Endothelial cell (in vitro differentiated cells): ENCODE measurements at regions not wholly inside any gene's neighbourhood (a gene's known extent, or its start where the extent isn't known, plus 50 kb on each side); places are given as distances from the start of the nearest gene placed in this dataset.

Experiments
- DNase-seq: peaks from one replicate; pipeline ENCODE4 v3.0.0; 2021; ENCODE audit warnings: low spot score
- H3K27ac Mint-ChIP-seq: one replicate; pipeline ENCODE4 v1.8.0; 2021; ENCODE audit warnings: mixed read lengths, inconsistent platforms; ENCODE audit not compliant: unreplicated experiment
- H3K27me3 Mint-ChIP-seq: one replicate; pipeline ENCODE4 v1.8.0; 2021; ENCODE audit warnings: mild to moderate bottlenecking, moderate library complexity, mixed read lengths, inconsistent platforms; ENCODE audit not compliant: unreplicated experiment
- H3K36me3 Mint-ChIP-seq: one replicate; pipeline ENCODE4 v1.8.0; 2021; ENCODE audit warnings: mild to moderate bottlenecking, low read depth, mixed read lengths, inconsistent platforms; ENCODE audit not compliant: unreplicated experiment
- H3K4me1 Mint-ChIP-seq: one replicate; pipeline ENCODE4 v1.8.0; 2021; ENCODE audit warnings: mild to moderate bottlenecking, mixed read lengths, inconsistent platforms; ENCODE audit not compliant: unreplicated experiment
- H3K4me3 Mint-ChIP-seq: one replicate; pipeline ENCODE4 v1.8.0; 2021; ENCODE audit warnings: mild to moderate bottlenecking, mixed read lengths, inconsistent platforms; ENCODE audit not compliant: unreplicated experiment
- H3K9me3 Mint-ChIP-seq: one replicate; pipeline ENCODE4 v1.8.0; 2021; ENCODE audit warnings: mixed read lengths, inconsistent platforms; ENCODE audit not compliant: unreplicated experiment
- TF ChIP-seq, protein P1 (sequence below): fragments of 200-600 bp; sonication (generic); IDR thresholded peaks from one replicate; pipeline ENCODE4 v1.5.0; 2021; ENCODE audit warnings: antibody characterized with exemption; ENCODE audit not compliant: unreplicated experiment

DNA sequence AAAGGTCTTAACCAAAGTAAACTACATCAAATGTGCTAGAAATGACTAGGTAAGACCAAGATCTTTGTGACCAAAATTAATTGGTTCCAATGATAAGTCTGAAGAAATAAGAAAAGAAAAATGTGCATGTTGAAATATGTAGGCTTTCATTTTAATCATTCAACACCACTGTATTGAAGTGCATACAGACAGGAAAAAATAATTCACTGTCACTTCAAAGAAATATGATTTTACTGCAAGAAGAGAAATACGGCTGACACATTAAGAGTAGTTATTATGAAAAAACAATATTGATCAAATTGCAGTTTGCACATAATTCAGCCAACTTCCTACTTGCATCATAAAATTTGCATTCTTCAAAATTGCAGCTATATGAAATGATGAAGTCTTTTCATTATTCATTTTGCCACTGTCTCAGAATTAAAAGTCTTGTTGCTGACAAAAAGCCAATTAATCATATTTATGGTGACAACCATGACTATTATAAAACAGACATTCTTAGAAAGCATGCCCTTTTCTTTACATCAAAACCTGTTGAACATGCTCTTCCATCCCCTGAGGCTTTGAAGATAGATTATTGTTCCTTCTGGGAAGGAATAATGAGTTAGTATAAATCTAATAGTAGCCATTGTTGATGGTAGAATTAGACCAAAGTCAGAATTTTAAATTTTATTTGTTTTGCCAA, 405.9 kb upstream of the MAD2L1 start:
- no peak overlapping the region for H3K27ac Mint-ChIP-seq
- no peaks in the 10 kb centered on the region for H3K4me1 Mint-ChIP-seq
- H3K27me3 Mint-ChIP-seq: no peaks in the 10 kb centered on the region
- H3K36me3 Mint-ChIP-seq: no peaks in the 10 kb centered on the region
- DNase-seq: no peak
- TF ChIP-seq, protein P1, sequence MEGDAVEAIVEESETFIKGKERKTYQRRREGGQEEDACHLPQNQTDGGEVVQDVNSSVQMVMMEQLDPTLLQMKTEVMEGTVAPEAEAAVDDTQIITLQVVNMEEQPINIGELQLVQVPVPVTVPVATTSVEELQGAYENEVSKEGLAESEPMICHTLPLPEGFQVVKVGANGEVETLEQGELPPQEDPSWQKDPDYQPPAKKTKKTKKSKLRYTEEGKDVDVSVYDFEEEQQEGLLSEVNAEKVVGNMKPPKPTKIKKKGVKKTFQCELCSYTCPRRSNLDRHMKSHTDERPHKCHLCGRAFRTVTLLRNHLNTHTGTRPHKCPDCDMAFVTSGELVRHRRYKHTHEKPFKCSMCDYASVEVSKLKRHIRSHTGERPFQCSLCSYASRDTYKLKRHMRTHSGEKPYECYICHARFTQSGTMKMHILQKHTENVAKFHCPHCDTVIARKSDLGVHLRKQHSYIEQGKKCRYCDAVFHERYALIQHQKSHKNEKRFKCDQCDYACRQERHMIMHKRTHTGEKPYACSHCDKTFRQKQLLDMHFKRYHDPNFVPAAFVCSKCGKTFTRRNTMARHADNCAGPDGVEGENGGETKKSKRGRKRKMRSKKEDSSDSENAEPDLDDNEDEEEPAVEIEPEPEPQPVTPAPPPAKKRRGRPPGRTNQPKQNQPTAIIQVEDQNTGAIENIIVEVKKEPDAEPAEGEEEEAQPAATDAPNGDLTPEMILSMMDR: no peak
- no peaks in the 10 kb centered on the region for H3K9me3 Mint-ChIP-seq
- H3K4me3 Mint-ChIP-seq: no peak overlapping the region

DNA sequence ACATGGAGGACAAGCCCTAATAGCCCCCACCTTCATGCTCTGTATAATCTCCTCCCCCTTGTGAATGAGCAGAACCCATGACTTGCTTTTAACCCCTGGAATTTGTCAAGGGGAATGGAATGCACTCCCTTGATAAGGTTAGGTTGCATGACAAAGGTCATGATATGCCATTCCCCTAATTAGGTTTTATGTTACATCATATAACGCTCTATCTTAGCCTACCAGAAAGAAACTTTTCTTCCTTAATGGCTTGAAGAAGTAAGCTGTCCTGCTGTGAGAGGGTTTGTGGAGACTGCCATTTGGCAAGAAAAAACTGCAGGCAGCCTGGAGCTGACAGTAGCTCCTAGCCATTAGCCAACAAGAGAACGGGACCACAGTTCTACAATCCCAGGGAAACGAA, 399.8 kb upstream of the MAD2L1 start:
- Mint-ChIP-seq H3K9me3 (no peaks in the 10 kb centered on the region), H3K27me3 (peaks cover 1% of the 10 kb centered on the region), H3K4me3 (no peak overlapping the region), H3K36me3 (no peaks in the 10 kb centered on the region), H3K4me1 (no peaks in the 10 kb centered on the region), H3K27ac (no peak overlapping the region)
- TF ChIP-seq, protein P1: no peak
- no peak for DNase-seq

DNA sequence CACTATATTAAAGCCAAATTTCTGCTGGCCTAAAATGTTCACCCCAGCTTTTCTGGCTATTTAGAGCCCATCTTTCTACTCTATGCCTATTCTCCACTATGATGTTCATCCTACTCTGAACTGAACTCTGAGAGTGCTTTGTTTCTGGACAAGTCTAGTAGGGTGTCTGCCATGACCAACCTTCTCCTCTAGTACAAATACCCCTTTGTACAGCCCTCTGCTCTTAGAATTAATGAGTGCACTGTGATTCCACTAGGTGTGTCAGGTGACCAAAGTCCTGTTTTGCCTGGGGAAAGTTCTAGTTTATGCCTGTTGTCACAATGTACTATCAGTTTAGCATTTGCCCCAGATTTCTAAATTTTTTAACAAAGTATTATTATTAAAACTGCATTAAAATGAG, 388.1 kb upstream of the MAD2L1 start:
- Mint-ChIP-seq H3K36me3 (no peaks in the 10 kb centered on the region), H3K4me3 (no peak overlapping the region), H3K27ac (no peak overlapping the region), H3K9me3 (no peaks in the 10 kb centered on the region), H3K27me3 (no peaks in the 10 kb centered on the region), H3K4me1 (no peaks in the 10 kb centered on the region)
- no peak for DNase-seq
- TF ChIP-seq, protein P1: no peak

DNA sequence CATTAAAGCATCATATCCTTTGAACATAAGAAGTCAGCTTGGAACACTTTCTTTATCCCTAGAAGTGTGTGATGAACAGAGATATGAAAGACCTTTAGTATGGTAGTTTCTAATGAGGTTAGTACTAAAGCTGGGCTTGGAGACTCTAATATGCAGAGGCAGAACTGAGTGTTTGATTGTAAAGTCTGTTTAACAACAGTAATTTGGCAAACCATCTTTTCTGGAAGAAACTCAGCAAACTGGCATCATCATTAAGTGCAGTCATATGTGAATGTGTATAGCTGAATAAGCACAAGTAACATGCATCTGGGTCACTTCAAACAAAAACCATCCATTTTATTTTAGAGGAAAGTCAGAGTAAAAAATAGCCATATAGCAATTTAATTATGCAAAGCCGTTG, 385.9 kb upstream of the MAD2L1 start:
- no peak overlapping the region for H3K27ac Mint-ChIP-seq
- no peak overlapping the region for H3K4me3 Mint-ChIP-seq
- H3K9me3 Mint-ChIP-seq: no peaks in the 10 kb centered on the region
- H3K4me1 Mint-ChIP-seq: no peaks in the 10 kb centered on the region
- no peaks in the 10 kb centered on the region for H3K36me3 Mint-ChIP-seq
- H3K27me3 Mint-ChIP-seq: no peaks in the 10 kb centered on the region
- DNase-seq: no peak
- TF ChIP-seq, protein P1: no peak

DNA sequence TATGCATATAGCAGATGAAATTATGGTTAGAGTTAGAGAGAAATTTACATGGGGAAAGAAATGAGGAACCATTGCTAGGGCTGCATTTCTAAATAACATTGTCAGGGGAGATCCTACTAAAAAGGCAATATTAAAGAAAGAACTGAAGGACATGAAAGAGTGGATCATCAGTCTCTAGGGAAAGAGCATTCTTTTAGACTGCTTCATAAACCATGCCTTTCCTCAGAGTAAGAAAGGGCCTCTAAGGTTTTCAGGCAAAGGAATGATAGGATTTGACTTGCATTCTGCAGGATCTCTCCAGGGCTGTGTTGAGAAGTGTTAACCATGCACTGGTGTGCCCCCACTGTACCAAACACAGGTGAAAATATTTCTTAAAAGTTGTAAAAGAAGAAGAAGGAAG, 385.4 kb upstream of the MAD2L1 start:
- TF ChIP-seq, protein P1: no peak
- DNase-seq: no peak
- no peak overlapping the region for H3K4me3 Mint-ChIP-seq
- H3K27me3 Mint-ChIP-seq: no peaks in the 10 kb centered on the region
- no peaks in the 10 kb centered on the region for H3K9me3 Mint-ChIP-seq
- no peaks in the 10 kb centered on the region for H3K4me1 Mint-ChIP-seq
- no peaks in the 10 kb centered on the region for H3K36me3 Mint-ChIP-seq
- H3K27ac Mint-ChIP-seq: no peak overlapping the region
